NCI-H146 treated with DMSO at 0.1 percent for 48 hours (cell line): ENCODE measurements at regions not wholly inside any gene's neighbourhood (a gene's known extent, or its start where the extent isn't known, plus 50 kb on each side); places are given as distances from the start of the nearest gene placed in this dataset.

Experiments used
- DNase-seq: peaks from one replicate; lab custom pipeline; 2025; ENCODE audit not compliant: unreplicated experiment; lab: John Stamatoyannopoulos, UW

DNA sequence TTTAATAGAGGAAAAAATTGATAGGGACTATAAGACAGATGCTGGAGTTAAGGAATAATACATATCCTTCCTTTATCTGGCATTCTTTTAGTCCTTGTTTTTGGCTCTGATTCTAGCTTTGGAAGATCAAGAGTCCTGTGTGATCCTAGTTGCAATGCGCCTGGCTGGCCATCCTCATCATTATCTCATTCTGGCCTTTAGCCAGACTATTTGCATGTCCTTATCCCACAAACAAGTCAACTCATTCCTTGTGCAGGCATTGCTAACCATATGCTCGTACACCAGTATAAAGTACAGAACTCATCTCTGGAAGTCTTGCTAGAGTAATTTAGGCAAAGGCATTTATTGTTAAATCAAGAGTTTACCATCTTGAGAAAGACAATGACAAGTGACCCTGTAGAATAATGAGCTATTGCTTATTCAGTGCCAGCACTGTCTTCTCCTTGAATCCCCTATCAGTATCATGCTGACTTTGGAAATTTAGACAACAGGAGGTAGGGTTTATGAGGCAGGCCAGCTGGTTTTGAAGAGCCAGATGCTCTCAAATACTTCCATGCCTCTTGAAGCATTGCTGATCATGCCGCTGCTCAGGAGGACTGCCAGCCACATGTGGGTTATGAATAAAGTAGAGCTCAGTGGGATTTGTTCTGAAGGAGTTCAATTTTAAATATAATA lies 1730.3 kb upstream of the TENM3 start:
- peak; percentile 45 for DNase-seq

- DNase-seq = no peak
These were observed 1724.3 kb upstream of the TENM3 start for GRCh38 chr4:180518906-180519305.

GRCh38 chr4:180521181-180521580 lies 1722.0 kb upstream of the TENM3 start:
- DNase-seq = no peak

DNA sequence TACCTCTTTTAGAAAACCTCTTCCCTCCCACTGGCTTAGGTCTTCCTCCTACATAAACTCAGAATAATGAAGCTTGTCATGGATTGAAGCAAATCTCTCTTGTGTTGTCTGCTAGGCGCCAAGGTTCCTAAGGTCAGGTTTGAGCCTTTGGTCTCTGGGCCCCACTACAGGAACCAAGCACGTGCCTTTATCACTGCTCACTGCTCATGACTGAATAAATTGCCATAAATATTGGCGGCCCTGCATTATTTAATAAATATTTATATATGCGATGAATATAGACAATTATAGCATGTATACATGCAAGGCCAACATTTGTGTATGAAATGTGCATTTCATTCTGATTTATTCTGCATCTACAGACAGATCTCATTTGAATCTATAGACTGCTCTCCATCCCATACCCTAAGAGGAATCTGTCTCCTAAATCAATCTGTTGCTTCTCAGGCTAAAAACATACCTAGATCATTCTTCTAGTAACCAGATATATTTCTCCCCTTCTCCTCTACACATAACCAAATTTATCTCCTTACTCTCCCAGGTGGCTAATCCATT lies 1717.6 kb upstream of the TENM3 start:
- no peak for DNase-seq

- no peak for DNase-seq
These were observed 1715.2 kb upstream of the TENM3 start for GRCh38 chr4:180528003-180528402.

DNA sequence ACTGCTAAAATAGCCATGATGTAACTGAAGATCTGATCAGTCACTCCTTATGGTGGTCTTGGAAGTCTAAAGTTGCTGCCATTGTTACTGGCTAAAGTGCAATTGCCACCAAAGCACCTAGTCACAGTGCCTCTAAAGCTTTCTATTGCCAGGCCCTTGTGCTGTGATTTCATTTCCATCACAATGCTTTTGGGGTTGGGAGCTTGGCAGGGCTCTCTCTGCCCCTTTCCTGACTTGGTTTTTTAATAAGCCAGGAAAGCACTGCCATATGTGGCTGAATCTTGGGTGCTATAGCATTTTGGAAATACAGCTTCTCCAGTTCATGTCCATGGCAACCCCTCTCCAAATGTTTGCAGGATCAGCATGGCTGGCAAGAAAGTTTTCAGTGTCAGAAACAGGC lies 1712.4 kb upstream of the TENM3 start:
- DNase-seq = no peak

- no peak for DNase-seq
These were observed 1710.5 kb upstream of the TENM3 start for GRCh38 chr4:180532691-180533090.

DNA sequence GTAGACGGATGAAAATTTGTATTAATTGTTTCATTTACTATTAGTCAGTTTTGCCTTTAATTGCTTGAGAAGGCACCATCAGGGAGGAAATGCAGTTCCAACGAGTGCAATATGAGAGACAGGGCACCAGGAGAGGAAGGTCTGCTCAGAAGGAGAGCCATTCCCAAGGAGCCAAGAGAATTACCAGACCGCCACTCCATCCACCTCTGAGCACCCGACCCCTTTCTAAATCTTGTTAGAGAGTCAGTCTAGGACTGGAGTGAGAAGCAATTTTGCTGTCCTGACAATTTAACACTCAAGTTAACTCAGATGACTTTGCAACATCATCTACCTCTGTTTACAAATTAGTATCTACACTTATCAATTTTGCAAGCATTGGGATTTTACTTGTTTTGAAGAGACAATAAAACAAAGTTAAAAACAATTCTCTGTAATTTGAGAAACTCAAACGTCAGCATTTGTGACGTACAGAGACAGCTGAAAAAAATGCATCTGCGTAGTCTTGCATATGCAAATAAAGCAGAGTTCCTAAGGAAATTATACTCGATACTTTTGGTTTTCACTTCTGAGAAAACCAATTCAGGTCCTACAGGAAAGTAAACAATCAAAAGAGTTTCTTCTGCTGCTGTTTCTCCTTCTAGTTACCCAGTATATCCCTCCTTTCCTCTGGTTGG lies 1704.7 kb upstream of the TENM3 start:
- DNase-seq = no peak

DNA sequence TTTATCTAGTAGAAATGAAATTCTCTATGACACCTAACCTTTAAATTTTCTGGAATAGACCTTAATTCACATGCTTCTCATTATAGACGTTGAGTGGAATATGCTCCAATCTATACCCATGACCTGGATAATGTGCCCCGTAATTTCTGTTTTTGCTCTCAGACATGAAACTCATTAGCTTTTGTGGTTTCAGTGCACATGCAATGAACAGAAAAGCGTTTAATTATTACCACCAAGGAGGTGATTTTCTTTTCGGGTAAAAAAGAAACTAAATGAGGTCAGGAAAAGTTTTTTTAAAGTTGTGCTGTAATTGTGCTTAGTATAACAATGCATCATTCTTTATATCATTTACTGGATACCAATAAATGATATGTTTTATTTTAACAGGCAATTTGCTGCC lies 1703.9 kb upstream of the TENM3 start:
- DNase-seq = no peak

DNA sequence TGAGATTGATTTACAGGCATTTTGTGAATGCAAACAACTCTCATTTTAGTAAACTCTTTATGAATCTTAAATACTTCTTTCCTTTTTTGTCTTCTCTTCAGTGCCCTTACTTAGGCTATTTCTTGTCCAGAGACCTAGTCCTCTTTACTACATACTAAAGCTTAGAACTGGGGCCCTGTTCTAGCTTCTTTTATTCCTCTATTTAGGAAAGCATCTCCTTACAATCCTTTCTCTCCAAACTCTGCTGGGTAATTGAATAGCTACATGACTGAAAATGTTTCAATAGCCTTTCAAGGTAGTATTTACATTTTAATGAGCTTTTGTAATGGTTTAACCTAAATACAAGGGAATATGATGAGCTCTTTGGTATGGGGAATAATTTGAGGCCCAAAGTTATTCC lies 1701.5 kb upstream of the TENM3 start:
- no peak for DNase-seq

GRCh38 chr4:180542445-180543100 lies 1700.6 kb upstream of the TENM3 start:
- no peak for DNase-seq

DNA sequence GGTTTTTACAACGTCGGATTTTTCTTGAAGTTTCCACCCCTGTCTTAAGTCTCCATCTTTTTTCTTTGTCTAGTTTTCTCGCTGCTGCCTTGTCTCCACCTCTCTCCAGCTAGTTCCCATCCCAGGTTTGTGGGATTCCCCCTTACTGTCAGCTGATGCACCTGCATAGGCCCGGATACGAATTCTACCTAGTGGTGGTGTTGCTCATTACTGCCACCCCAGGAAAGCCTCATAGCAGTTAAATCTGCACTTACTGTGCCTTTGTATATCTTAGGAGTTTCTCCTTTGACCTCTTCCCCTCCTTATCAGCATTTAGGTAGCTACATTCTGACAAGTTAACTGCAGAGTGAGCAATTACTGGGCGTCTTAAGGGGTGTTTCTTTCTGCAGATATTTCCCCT lies 1693.1 kb upstream of the TENM3 start:
- DNase-seq = no peak

- DNase-seq = no peak
These were observed 1685.9 kb upstream of the TENM3 start for GRCh38 chr4:180557348-180557747.

DNA sequence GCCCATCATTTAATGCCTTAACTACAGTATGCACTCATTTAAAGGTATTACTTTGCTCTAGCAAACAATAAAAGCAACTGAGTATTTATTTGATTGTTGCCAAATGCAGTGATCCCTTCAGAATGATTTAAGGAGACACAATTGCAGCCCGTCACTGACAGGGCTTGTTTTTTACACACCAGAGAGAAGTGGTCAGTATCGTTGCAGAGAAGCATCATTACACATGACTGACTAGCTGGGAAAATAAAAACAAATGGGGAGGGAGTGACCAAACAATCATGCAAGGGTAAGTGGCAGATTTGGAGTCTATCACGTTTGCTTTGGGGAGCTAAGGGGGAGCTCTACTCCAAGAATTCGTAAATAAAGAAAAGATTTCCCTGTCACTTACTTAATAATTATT lies 1685.3 kb upstream of the TENM3 start:
- no peak for DNase-seq

GRCh38 chr4:180558427-180558826 lies 1684.8 kb upstream of the TENM3 start:
- no peak for DNase-seq

- DNase-seq = no peak
These were observed 1682.3 kb upstream of the TENM3 start for GRCh38 chr4:180560896-180561295.

DNA sequence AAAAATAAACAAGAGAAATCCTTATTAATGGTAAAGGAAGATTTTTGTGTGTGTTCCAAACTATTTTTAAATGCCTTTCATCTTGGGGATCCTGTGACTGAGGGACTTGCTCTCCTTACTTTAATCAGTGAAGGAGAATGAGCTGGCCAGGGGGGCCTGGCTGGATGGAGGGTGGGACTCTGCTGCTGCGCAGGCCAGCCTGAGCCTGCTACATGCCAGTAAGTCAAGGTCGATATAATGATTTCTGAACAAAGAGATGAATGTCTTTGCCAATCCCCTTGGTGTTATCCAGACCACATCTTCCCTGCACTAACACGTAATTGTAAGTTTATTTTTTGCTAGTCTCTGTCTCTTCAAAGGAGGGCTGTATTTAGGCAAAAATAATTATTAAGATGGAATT lies 1679.2 kb upstream of the TENM3 start:
- no peak for DNase-seq

GRCh38 chr4:180564448-180564847 lies 1678.8 kb upstream of the TENM3 start:
- DNase-seq = no peak

DNA sequence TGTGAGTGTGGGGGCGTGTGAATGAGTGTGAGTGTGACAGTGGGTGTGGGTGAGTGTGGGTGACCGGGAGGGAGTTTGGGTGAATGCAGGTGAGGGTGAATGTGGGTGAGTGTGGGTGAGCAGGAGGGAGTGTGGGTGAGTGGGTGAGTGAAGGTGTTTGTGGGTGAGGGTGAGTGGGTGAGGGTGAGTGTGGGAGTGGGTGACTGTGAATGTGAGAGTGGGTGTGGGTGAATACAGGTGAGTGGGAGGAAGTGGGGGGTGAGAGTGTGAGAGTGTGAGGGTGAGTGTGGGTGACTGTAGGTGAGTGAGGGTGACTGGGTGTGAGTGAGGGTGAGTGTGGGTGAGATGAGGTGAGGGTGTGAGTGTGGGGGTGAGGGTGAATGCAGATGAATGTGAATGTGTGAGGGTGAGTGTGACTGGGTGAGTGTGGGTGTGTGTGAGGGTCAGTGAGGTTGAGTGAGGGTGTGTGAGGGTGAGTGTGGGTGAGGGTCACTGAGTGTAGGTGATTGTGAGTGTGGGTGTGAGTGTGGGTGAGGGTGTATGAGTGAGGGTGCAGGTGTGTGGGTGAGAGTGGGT lies 1677.3 kb upstream of the TENM3 start:
- DNase-seq = no peak

- DNase-seq = no peak
These were observed 1676.7 kb upstream of the TENM3 start for GRCh38 chr4:180566492-180566891.

- no peak for DNase-seq
These were observed 1676.1 kb upstream of the TENM3 start for GRCh38 chr4:180567080-180567479.
